HEK293 (cell line): ENCODE measurements at regions not wholly inside any gene's neighbourhood (a gene's known extent, or its start where the extent isn't known, plus 50 kb on each side); places are given as distances from the start of the nearest gene placed in this dataset.

Experiments used
- CTCF ChIA-PET: fragments of 350-600 bp; formaldehyde crosslinking; extraction: SDS; loops from one replicate; lab custom pipeline; 2021; ENCODE audit warnings: antibody characterized with exemption; lab: Yijun Ruan, JAX
- POLR2A ChIA-PET: fragments of 300-600 bp; formaldehyde crosslinking; extraction: SDS; loops from one replicate; lab custom pipeline; 2020; ENCODE audit warnings: antibody characterized with exemption, inconsistent platforms; lab: Yijun Ruan, JAX
- H3K27ac ChIP-seq: fragments of 200-500 bp; sonication (Bioruptor generic); 2 replicates; pipeline ENCODE4 v1.5.1; 2014; ENCODE audit warnings: low read depth, low read length, control low read depth, inconsistent platforms; ENCODE audit errors: extremely low read depth
- H3K36me3 ChIP-seq, 2 experiments: fragments of 200-500 bp in 1 of 2; sonication (Bioruptor generic) in 1 of 2; 1 replicate in 1 of 2; 2 replicates in 1 of 2; pipeline ENCODE4 v1.5.1; 2014 to 2017; ENCODE audit warnings: inconsistent platforms in 2 of 2, low read length in 2 of 2; ENCODE audit not compliant: control insufficient read depth in 2 of 2, insufficient read depth in 1 of 2
- H3K4me1 ChIP-seq: fragments of 200-500 bp; sonication (Bioruptor generic); 2 replicates; pipeline ENCODE4 v1.5.1; 2014; ENCODE audit warnings: mild to moderate bottlenecking, low read length, inconsistent platforms; ENCODE audit not compliant: control insufficient read depth, insufficient read depth
- H3K4me3 ChIP-seq: 2 replicates; pipeline ENCODE4 v1.5.1; 2011; ENCODE audit warnings: low read depth, mild to moderate bottlenecking, control low read depth, low read length, moderate library complexity
- H3K9me3 ChIP-seq: fragments of 200-500 bp; sonication (Bioruptor generic); 2 replicates; pipeline ENCODE4 v1.5.1; 2014; ENCODE audit warnings: low read depth, low read length, inconsistent platforms; ENCODE audit not compliant: control insufficient read depth, insufficient read depth
- EGR2 ChIP-seq: fragments of 450-650 bp; formaldehyde crosslinking; IDR thresholded peaks from 2 replicates; pipeline ENCODE4 v1.5.1; 2016; ENCODE audit warnings: low read depth, missing biosample characterization, missing genetic modification characterization
- KLF9 ChIP-seq: fragments of 450-650 bp; formaldehyde crosslinking; IDR thresholded peaks from 2 replicates; pipeline ENCODE4 v1.5.1; 2016; ENCODE audit warnings: missing biosample characterization, missing genetic modification characterization, low read depth
- OVOL3 ChIP-seq: fragments of 450-650 bp; formaldehyde crosslinking; IDR thresholded peaks from 2 replicates; pipeline ENCODE4 v1.5.1; 2016; ENCODE audit warnings: missing biosample characterization, missing genetic modification characterization
- RBAK ChIP-seq: fragments of 450-650 bp; formaldehyde crosslinking; IDR thresholded peaks from 2 replicates; pipeline ENCODE4 v1.5.1; 2016; ENCODE audit warnings: missing biosample characterization, missing genetic modification characterization
- REPIN1 ChIP-seq: fragments of 450-650 bp; formaldehyde crosslinking; IDR thresholded peaks from 2 replicates; pipeline ENCODE4 v1.5.1; 2017; ENCODE audit warnings: missing biosample characterization, missing genetic modification characterization, low read depth
- SCRT2 ChIP-seq: fragments of 450-650 bp; formaldehyde crosslinking; IDR thresholded peaks from 2 replicates; pipeline ENCODE4 v1.5.1; 2016; ENCODE audit warnings: missing biosample characterization, missing genetic modification characterization
- SP3 ChIP-seq: fragments of 450-650 bp; formaldehyde crosslinking; IDR thresholded peaks from 2 replicates; pipeline ENCODE4 v1.5.1; 2016; ENCODE audit warnings: missing biosample characterization, missing genetic modification characterization
- TRIM28 ChIP-seq: IDR thresholded peaks from 2 replicates; pipeline ENCODE4 v1.6.1; 2011; ENCODE audit warnings: low read length, control low read depth, borderline replicate concordance
- ZBTB20 ChIP-seq: fragments of 450-650 bp; formaldehyde crosslinking; IDR thresholded peaks from 2 replicates; pipeline ENCODE4 v1.5.1; 2016; ENCODE audit warnings: missing biosample characterization, missing genetic modification characterization
- ZBTB48 ChIP-seq: fragments of 450-650 bp; formaldehyde crosslinking; IDR thresholded peaks from 2 replicates; pipeline ENCODE4 v1.5.1; 2016; ENCODE audit warnings: missing biosample characterization, missing genetic modification characterization
- ZFHX2 ChIP-seq: fragments of 450-650 bp; formaldehyde crosslinking; conservative IDR thresholded peaks from 2 replicates; pipeline ENCODE4 v1.5.1; 2016; ENCODE audit warnings: missing biosample characterization, missing genetic modification characterization
- ZFP69B ChIP-seq: fragments of 450-650 bp; formaldehyde crosslinking; IDR thresholded peaks from 2 replicates; pipeline ENCODE4 v1.5.1; 2016; ENCODE audit warnings: missing biosample characterization, missing genetic modification characterization
- ZNF175 ChIP-seq: fragments of 450-650 bp; formaldehyde crosslinking; IDR thresholded peaks from 2 replicates; pipeline ENCODE4 v1.5.1; 2016; ENCODE audit warnings: missing biosample characterization, missing genetic modification characterization
- ZNF214 ChIP-seq: fragments of 450-650 bp; formaldehyde crosslinking; IDR thresholded peaks from 2 replicates; pipeline ENCODE4 v1.5.1; 2017; ENCODE audit warnings: missing biosample characterization, mild to moderate bottlenecking, missing genetic modification characterization, borderline replicate concordance
- ZNF248 ChIP-seq: fragments of 450-650 bp; formaldehyde crosslinking; IDR thresholded peaks from 2 replicates; pipeline ENCODE4 v1.5.1; 2017; ENCODE audit warnings: missing biosample characterization, missing genetic modification characterization
- ZNF423 ChIP-seq: fragments of 450-650 bp; formaldehyde crosslinking; IDR thresholded peaks from 2 replicates; pipeline ENCODE4 v1.5.1; 2016; ENCODE audit warnings: missing biosample characterization, missing genetic modification characterization
- ZNF560 ChIP-seq: fragments of 450-650 bp; formaldehyde crosslinking; IDR thresholded peaks from 2 replicates; pipeline ENCODE4 v1.5.1; 2017; ENCODE audit warnings: missing biosample characterization, missing genetic modification characterization, borderline replicate concordance
- ZNF624 ChIP-seq: fragments of 450-650 bp; formaldehyde crosslinking; IDR thresholded peaks from 2 replicates; pipeline ENCODE4 v1.5.1; 2017; ENCODE audit warnings: missing biosample characterization, missing genetic modification characterization
- ZNF785 ChIP-seq: fragments of 450-650 bp; formaldehyde crosslinking; IDR thresholded peaks from 2 replicates; pipeline ENCODE4 v1.5.1; 2016; ENCODE audit warnings: missing biosample characterization, missing genetic modification characterization
- ZNF843 ChIP-seq: fragments of 450-650 bp; formaldehyde crosslinking; IDR thresholded peaks from 2 replicates; pipeline ENCODE4 v1.5.1; 2016; ENCODE audit warnings: missing biosample characterization, missing genetic modification characterization
- ZSCAN16 ChIP-seq: fragments of 450-650 bp; formaldehyde crosslinking; IDR thresholded peaks from 2 replicates; pipeline ENCODE4 v1.5.1; 2016; ENCODE audit warnings: missing biosample characterization, missing genetic modification characterization
- TF ChIP-seq, protein P1 (sequence below): fragments of 450-650 bp; formaldehyde crosslinking; optimal IDR thresholded peaks from 2 replicates; pipeline ENCODE3; 2016; ENCODE audit warnings: missing biosample characterization, mild to moderate bottlenecking, missing genetic modification characterization
- TF ChIP-seq, protein P2 (sequence below): sonication (generic); formaldehyde crosslinking; IDR thresholded peaks from 2 replicates; pipeline ENCODE4 v1.8.1; 2022; ENCODE audit warnings: mild to moderate bottlenecking, moderate library complexity, missing genetic modification reagents
- TF ChIP-seq, protein P3 (sequence below): fragments of 450-650 bp; formaldehyde crosslinking; IDR thresholded peaks from 2 replicates; pipeline ENCODE4 v1.5.1; 2016; ENCODE audit warnings: missing biosample characterization, missing genetic modification characterization
- TF ChIP-seq, protein P4 (sequence below): fragments of 450-650 bp; formaldehyde crosslinking; IDR thresholded peaks from 2 replicates; pipeline ENCODE4 v1.5.1; 2017; ENCODE audit warnings: missing biosample characterization, mild to moderate bottlenecking, missing genetic modification characterization, moderate library complexity
- TF ChIP-seq, protein P5 (sequence below): IDR thresholded peaks from 2 replicates; pipeline ENCODE4 v1.6.1; 2011; ENCODE audit warnings: mild to moderate bottlenecking, low read depth, low read length, borderline replicate concordance

DNA sequence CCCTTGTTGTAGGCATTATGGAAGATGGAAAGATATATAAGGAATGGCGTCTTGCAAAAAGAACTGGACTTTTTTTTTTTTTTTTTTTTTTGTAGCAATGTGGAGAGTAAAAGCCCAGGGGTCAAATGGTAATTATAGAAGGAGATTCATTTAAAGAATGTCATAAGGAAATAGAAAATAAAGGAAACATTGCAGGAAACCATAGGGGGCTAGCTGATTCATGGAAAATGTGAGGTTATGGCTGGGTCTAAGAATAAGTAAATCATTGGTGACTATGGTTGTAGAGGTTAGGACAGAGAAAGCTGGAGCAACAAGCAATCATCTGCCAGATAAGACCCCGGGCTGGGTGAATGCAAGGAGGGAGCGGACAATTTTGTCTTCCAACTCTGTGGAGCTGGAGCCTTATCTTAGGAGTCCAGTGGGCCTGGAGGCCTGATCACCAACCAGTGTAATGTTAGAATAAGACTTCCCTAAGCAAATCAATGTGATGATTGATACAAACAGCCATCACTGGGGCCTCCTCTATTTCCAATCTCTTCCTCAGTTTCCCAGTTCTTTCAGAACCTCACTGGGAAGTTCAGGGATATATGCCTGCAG lies 201.2 kb upstream of the TNP1 start:
- H3K4me3 ChIP-seq: no peak overlapping the region
- POLR2A ChIA-PET: no interaction called here
- TF ChIP-seq, protein P1, sequence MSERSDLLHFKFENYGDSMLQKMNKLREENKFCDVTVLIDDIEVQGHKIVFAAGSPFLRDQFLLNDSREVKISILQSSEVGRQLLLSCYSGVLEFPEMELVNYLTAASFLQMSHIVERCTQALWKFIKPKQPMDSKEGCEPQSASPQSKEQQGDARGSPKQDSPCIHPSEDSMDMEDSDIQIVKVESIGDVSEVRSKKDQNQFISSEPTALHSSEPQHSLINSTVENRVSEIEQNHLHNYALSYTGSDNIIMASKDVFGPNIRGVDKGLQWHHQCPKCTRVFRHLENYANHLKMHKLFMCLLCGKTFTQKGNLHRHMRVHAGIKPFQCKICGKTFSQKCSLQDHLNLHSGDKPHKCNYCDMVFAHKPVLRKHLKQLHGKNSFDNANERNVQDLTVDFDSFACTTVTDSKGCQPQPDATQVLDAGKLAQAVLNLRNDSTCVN (tag by site-specific recombination): no peak
- TF ChIP-seq SCRT2: no peak
- no peak for TF ChIP-seq ZFHX2 (tag by site-specific recombination)
- TF ChIP-seq ZFP69B: no peak
- no peak for TF ChIP-seq RBAK (tag by site-specific recombination)
- no peak for TF ChIP-seq OVOL3
- no peak for TF ChIP-seq ZNF624 (tag by site-specific recombination)
- TF ChIP-seq ZNF785 (tag by site-specific recombination): no peak
- no peak for TF ChIP-seq ZNF214
- no peak for TF ChIP-seq TRIM28
- TF ChIP-seq, all 188 proteins: peak for 0
- CTCF ChIA-PET: no interaction called here
- Histone ChIP-seq H3K4me1 (no peaks in the 10 kb centered on the region), H3K27ac (no peak overlapping the region), H3K9me3 (no peaks in the 10 kb centered on the region), H3K36me3 (no peaks in the 10 kb centered on the region)

DNA sequence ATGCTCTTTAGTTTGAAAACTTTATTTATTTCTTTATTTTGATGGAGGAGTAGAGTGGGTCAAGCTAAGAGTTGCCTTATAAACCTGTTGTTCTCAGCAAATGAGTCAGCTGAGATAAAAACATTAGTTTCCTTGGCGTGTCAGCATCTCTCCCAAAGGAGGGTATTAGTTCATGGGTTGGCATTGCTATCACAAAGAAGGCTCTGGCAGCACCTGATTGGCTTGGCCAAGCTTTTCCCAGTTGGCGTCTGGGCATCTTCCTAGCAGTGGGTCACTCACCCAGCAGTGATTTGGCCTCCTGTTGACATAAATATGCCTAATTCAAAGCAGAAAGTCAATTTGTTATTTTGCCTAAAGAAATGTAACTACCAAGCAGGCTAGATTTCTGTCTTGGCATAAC lies 200.7 kb upstream of the TNP1 start:
- peaks cover 2% of the 10 kb centered on the region; the same call in 1 of the 2 replicates for H3K4me1 ChIP-seq
- POLR2A ChIA-PET: no interaction called here
- CTCF ChIA-PET: no interaction called here
- TF ChIP-seq ZBTB48 (no peak), ZBTB20 (no peak), ZNF560 (tag by site-specific recombination) (no peak), KLF9 (tag by site-specific recombination) (no peak), ZNF175 (no peak), REPIN1 (tag by site-specific recombination) (no peak), EGR2 (tag by site-specific recombination) (no peak), ZNF843 (tag by site-specific recombination) (no peak), ZNF248 (tag by site-specific recombination) (no peak), SP3 (tag by site-specific recombination) (no peak), ZSCAN16 (tag by site-specific recombination) (no peak), ZNF423 (tag by site-specific recombination) (no peak)
- TF ChIP-seq, protein P2, sequence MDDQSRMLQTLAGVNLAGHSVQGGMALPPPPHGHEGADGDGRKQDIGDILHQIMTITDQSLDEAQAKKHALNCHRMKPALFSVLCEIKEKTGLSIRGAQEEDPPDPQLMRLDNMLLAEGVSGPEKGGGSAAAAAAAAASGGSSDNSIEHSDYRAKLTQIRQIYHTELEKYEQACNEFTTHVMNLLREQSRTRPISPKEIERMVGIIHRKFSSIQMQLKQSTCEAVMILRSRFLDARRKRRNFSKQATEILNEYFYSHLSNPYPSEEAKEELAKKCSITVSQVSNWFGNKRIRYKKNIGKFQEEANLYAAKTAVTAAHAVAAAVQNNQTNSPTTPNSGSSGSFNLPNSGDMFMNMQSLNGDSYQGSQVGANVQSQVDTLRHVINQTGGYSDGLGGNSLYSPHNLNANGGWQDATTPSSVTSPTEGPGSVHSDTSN (CRISPR knock-in tag): no peak
- TF ChIP-seq, protein P3, sequence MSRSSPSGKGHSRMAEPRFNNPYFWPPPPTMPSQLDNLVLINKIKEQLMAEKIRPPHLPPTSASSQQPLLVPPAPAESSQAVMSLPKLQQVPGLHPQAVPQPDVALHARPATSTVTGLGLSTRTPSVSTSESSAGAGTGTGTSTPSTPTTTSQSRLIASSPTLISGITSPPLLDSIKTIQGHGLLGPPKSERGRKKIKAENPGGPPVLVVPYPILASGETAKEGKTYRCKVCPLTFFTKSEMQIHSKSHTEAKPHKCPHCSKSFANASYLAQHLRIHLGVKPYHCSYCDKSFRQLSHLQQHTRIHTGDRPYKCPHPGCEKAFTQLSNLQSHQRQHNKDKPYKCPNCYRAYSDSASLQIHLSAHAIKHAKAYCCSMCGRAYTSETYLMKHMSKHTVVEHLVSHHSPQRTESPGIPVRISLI (tag by site-specific recombination): no peak
- TF ChIP-seq, protein P4, sequence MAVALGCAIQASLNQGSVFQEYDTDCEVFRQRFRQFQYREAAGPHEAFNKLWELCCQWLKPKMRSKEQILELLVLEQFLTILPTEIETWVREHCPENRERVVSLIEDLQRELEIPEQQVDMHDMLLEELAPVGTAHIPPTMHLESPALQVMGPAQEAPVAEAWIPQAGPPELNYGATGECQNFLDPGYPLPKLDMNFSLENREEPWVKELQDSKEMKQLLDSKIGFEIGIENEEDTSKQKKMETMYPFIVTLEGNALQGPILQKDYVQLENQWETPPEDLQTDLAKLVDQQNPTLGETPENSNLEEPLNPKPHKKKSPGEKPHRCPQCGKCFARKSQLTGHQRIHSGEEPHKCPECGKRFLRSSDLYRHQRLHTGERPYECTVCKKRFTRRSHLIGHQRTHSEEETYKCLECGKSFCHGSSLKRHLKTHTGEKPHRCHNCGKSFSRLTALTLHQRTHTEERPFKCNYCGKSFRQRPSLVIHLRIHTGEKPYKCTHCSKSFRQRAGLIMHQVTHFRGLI (tag by site-specific recombination): no peak
- TF ChIP-seq, protein P5, sequence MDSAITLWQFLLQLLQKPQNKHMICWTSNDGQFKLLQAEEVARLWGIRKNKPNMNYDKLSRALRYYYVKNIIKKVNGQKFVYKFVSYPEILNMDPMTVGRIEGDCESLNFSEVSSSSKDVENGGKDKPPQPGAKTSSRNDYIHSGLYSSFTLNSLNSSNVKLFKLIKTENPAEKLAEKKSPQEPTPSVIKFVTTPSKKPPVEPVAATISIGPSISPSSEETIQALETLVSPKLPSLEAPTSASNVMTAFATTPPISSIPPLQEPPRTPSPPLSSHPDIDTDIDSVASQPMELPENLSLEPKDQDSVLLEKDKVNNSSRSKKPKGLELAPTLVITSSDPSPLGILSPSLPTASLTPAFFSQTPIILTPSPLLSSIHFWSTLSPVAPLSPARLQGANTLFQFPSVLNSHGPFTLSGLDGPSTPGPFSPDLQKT: no peak
- TF ChIP-seq, all 188 proteins: peak for 0
- Histone ChIP-seq H3K36me3 (no peaks in the 10 kb centered on the region), H3K4me3 (no peak overlapping the region), H3K27ac (no peak overlapping the region), H3K9me3 (no peaks in the 10 kb centered on the region)
